ENCODE measurements at regions not wholly inside any gene's neighbourhood (a gene's known extent, or its start where the extent isn't known, plus 50 kb on each side); places are given as distances from the start of the nearest gene placed in this dataset.
"Not testable (repeated sequence)": the region's sequence is repeated elsewhere in the genome, so short reads cannot be mapped to it uniquely, and the experiment has no call there.

DNA sequence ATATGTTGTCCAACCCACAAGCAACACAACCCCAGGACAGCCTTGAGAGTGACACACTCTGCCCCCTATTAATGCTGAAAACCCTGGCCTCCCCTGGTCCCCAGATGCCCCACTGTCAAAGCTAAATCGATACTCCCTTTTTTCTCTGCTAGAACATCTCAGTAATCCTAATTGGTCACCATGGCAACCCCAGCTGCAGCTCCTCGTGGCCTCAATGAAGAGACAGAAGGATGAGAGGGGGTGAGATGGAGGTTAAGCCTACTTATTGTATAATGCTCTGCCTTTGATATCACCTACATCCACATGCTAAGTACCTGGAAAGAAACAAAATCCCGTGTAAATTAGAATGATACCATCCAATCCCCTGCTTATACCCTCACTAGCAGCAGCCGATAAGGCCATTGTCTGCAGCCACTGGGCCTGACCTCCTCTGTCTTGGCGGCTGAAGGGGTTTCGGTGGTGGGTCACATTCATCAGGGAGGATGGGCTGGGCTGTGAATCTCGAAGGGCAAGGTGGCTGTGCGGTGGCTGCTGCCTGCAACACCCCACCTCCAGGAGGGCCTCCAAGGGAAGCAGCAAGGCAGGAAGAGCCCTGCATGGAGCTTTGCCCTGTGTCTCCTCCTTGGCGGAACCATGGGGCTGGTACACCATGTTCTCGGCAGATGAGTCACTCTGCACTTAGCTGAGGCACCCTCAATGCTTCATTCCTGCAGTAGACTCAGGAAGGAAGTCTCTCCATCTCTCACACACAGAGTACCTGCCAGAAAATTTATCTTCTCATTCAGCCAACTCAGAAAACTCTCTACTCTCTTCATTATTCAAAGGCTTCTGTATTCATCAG, 399.5 kb downstream of the BUD13 start:
- no peak for DNase-seq (ENCODE audit: low read depth)

DNA sequence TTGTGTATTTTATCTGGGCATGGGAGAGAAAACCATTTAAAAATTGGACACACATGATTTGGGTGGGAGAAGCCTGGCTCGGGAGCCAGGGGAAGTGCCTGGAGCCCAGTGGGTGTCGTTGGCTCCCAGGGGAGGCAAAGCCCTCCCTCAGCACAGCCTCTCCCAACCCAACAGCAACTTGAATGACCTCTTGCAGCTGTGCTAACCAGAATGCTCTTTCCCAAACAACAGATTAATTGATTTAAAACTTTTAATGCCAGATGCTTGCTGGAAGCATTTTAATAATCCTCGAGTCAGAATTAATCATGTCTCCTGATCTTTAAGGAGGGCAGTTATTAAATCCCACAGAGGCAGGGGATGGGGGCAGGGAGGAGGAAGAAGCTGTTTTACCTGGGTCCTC, 401.6 kb downstream of the BUD13 start:
- DNase-seq (ENCODE audit: low read depth): no peak

DNA sequence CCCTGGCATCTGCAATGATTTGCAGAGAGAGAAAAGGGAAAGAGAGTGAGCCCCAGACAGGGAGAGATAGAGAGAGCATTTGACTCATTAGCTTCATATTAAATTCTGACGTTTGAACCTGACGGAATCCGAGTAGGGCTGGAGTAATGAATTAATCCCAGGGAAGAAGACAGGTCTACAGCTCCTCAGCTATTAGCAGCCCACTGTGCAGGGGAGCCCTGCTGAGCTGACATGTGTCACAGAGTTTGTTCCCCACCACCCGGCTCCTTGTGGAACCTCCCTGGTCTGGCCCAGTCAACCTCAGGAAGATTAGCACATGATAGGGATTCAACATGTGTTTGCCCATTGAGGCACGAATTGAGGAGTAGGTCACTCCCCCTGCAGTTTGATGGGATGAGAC, 404.0 kb downstream of the BUD13 start:
- DNase-seq (ENCODE audit: low read depth): no peak

DNA sequence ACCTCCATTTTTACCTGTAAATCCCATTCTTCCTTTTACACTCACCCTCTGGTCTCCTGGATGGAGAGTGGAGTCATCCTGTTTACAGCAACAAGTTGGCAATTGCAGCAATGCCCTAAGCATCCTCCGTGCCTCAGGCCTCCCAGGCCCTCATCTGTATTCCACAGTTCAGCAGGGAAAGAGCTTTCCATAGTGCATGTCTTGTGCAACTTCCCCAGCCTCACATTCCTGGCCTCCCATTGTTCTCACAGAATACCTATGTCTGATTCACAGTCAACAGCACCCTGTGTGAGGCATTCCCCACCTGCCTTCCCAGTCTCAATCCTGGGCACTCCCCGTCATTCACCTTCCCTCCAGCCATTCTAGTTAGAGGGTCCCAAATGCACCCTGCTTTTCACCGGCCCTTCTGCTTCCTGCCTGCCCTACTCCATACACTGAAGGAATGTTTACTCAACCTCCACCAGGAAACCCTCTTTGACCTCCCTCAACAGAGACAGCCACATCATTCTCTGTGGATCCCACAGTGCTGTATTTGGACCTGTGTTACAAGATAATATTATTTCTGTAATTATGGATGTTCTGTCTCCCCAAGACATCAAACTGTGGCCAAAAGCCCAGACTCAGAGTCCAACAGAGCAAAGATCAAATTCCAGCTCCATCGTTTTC, 405.7 kb downstream of the BUD13 start:
- DNase-seq (ENCODE audit: low read depth): no peak

- no peak for DNase-seq (ENCODE audit: low read depth)
Measured at GRCh38 chr11:116366451-116366850, 406.3 kb downstream of the BUD13 start.

- DNase-seq (ENCODE audit: low read depth): not testable (repeated sequence)
Measured at GRCh38 chr11:116364925-116365324, 407.9 kb downstream of the BUD13 start.

DNA sequence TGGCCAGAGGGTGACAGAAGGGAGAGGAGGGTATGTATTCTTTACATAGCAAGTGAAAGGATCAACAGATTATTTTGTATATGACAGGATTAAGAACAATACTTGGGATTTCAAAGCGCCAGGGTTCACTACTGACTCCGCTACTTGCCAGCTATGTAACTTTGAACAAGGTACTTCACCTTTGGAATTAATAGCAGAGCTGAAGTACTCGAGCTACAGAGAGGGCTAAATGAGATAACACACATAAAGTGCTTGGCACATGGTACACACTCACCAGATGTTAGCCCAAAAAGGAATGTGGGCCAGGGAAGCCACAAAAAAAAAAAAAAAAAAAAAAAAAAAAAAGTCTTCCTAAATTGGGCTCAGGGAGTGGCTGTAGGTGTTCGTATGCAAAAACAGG, 408.4 kb downstream of the BUD13 start:
- DNase-seq (ENCODE audit: low read depth): no peak

DNA sequence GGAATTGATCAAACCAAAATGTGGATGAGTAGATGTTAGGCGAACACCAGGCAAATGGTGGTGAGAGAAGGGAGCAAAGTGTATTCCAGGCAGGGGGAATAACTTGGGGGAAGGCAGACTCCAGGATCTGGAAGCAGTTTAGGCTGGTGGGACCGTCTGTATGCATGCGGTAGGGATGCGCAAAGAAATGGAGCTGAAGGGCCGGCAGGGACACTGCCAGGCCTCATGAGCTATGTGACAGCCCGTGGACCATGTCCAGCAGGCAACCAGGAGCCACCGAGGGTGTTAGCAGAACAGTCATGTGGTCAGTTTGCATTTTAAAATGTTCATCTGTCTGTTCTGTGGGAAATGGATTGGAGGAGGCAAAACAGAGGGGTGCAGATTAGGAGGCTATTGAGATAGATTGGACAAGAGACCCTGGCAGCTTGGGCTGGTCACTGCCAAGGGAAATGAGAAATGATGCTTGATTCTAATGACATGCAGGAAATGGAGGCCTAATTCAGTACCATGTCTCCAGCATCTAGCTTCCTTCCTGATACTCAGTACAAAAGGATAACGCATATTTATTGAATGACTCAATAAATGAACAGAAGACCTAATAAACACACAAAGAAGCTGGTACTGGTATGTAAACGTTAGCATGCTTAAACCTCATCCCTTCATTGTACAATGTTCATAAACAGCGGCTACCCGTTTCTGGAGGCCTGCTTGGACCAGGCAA, 412.4 kb downstream of the BUD13 start:
- DNase-seq (ENCODE audit: low read depth): no peak

DNA sequence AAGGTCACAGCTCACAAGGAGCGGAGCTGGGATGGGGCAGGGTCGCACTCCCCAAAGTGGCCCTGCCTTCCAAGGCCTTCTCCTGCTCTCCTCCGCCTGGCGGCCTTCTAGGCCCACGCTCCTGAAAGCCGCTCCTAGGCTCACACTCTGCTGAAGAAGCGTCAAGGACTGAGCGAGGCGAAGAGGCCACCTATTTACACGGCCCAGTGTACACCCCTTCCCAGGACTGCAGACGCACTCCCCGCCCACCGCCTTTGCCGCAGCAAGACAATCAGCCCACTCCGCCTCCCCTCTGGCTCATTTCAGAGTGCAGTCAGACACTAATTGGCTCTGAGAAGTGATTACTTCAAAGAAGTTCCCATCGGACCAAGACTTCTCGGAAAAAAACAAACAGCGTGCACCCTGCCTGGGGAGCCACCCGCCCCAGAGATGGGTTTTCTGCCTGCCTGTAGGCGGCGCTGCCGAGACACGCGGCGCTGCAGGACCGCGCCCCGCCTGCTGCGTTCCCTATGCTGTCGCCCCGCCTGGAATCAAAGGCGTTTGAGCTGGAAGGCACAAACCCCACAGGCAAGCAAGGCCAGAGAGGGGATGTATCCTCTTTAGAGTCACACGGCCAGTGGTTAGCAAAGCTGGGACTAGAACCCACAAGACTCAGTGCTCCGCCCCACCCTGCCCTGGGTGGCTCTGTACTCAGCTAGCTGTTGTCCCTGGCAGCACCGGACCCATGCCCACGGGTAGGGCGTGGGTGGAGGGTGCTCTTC, 414.8 kb downstream of the BUD13 start:
- DNase-seq (ENCODE audit: low read depth): no peak

DNA sequence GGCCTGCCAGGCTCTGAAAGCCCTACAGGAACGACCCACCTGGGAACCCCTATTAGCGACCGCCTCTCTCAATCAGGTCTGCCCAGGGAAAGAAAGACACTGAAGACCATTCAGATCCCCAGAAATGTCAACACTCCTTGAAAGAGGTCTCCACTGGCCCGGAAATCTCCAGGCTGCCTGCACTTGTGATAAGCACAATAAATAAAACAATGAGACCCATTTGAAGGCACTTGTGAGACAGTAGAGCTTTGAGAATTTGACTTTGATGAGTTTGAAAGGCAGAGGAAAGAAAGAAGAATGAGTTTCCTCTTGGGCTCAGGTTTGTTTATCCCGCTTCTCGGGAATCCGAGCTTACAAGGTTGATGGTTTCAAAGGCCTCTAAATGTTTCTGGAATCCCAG, 416.3 kb downstream of the BUD13 start:
- DNase-seq (ENCODE audit: low read depth): no peak

- DNase-seq (ENCODE audit: low read depth): no peak
Measured at GRCh38 chr11:116355104-116355503, 417.7 kb downstream of the BUD13 start.

DNA sequence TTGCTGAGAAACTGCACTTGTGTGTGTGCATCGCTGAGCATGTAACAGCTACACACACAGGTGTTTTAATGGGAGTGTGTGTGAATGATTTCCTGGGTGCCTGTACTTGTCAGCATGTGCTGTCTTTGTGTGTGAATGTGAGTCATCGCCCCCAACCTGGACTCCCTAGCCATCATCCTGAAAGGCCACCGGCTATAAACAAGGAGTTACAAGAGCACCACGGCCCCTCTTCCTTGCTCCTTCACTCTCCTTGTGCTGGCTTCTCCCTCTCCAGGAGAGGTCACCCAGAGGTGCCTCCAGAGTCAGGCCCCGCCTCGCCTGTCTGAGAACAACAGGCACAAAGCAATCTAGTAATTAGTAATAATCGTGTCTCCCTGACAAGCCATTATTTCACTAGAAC, 419.2 kb downstream of the BUD13 start:
- no peak for DNase-seq (ENCODE audit: low read depth)

DNA sequence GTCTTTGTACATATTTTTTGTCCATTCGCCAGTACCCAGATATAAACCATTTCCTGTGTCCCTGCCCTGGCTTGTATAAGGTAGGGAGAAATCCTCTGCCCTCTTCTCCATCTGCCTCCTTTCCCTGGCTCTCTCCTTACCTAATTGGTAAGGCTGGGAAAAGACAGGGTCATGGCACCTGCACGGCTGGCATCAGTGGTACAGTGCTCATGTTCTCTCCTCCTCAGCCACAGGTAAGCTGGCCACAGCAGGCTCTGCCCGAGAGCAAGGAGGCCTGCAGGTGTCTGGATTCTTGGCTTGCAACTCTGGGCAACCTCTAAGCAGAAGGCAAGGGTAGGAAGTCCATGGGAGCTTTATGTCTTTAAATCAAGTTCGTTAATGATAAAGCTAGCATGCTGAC, 419.9 kb downstream of the BUD13 start:
- DNase-seq (ENCODE audit: low read depth): no peak

DNA sequence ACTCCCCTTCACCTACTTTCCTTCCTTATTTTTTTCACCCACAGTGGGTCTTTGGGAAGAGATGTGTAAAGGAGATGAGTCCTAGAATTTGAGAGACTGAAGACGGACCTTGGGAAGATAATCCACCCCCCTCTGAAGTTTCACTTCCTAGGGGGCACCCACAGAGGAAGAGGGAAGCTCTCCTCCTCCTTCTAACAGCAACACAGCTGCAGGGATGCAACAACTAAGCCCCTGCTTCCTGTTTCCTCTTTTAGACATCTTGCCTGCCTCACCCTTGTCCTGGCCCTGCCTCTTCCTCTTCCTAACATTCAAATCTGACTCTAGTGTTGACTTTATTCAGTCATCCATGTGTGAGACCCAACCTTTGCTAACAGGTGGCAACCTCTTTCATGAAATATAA, 424.6 kb downstream of the BUD13 start:
- no peak for DNase-seq (ENCODE audit: low read depth)

- DNase-seq (ENCODE audit: low read depth): no peak
Measured at GRCh38 chr11:116345575-116345974, 427.2 kb downstream of the BUD13 start.

- no peak for DNase-seq (ENCODE audit: low read depth)
Measured at GRCh38 chr11:116344601-116345000, 428.2 kb downstream of the BUD13 start.

DNA sequence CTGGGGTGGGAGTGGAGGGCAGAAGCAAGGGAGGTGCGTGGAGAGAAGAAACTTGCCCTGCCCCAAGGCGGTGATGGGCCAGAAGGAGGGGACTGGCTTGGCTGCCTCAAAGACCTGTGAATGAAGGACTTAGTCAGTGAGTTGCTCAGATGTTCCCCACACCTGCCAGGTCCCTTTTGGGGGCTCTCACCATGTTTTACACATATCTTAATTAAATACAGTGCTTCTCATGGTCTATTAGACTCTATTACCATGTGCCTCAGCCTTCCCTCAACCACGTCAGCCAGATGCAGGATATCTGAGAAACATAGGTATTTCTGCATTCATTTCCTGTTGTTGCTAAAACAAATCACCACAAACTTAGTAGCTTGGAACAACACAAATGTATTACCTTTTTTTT, 429.5 kb downstream of the BUD13 start:
- DNase-seq (ENCODE audit: low read depth): no peak

DNA sequence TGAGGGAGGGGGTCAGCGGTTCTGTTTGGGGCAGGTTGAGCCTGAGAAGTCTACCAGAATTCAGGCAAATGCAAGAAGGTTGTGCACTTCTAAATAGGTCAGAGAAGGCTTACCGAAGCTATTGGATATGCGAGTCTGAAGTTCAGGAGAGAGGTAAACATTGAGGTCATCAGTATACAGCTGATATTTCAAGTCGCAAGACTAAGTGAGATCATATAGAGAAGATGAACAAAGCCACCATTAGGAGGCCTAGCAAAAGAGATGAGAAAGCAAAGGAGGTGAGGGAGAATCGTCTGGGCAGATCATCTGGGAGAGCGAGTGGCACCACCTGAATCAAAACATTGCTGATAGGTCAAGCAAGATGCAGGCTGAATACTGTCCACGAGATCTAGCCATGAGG, 430.6 kb downstream of the BUD13 start:
- DNase-seq (ENCODE audit: low read depth): no peak

DNA sequence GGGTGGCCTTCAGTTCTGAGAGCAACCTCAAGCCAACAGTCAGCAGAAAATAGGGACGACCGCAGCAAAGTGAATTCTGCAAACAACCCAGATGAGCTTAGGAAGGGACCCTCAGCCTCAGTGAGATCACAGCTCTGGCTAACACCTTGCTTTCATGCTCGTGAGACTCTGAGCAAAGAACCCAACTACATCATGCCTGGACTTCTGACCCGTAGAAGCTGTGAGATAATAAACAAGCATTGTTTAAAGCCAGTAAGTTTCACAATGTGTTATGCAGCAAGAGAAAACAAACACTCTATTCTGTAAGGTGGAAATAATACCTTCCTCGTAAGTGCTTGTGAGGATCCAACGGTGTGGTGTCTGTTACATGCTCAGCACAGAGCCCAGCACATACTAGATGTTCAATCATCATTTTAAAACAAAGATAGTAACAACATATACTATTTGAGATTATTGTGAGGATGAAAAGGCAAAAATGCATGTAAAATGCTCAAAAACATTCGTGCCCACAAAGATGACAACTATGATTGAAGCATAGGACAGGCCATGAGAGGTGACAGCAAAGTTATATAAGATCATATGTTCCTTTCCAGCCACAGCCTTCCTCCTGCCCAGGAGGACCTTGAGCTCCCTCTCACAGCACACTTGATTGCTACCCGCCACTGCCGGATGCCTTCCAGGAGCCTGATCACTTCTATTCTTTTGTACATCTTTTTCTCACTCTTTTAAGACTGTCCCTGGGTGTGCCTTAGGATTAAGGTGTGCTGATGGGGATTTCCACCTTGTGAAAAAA, 433.3 kb downstream of the BUD13 start:
- no peak for DNase-seq (ENCODE audit: low read depth)

- not testable (repeated sequence) for DNase-seq (ENCODE audit: low read depth)
Measured at GRCh38 chr11:116338500-116338899, 434.3 kb downstream of the BUD13 start.

DNA sequence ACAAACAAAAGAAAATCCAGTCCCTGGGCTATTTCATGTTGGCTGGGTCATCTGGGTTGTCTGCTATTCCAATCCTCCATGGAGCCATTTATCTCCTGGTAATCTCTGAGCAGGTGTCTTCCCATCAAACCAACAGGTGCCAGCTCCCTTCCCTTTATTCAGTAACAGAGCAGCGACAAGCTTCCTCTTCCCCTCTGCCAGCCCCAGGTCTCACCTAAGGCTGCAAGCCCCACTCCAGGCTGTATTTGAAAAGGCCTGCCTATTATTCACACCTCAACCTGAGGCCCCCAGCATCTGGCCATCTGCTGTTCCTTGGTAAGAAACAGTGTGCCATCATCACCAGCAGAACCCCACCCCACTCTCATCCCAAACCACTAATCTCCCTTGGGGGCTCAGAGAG, 436.2 kb downstream of the BUD13 start:
- DNase-seq (ENCODE audit: low read depth): no peak

- DNase-seq (ENCODE audit: low read depth): no peak
Measured at GRCh38 chr11:116335891-116336290, 436.9 kb downstream of the BUD13 start.

All from T-helper 22 cell (primary cell).